H1 (cell line): ENCODE measurements at regions not wholly inside any gene's neighbourhood (a gene's known extent, or its start where the extent isn't known, plus 50 kb on each side); places are given as distances from the start of the nearest gene placed in this dataset.

Experiments
- CTCF ChIA-PET: fragments of 300-600 bp; sonication (Branson Sonifier 250); formaldehyde crosslinking; loops from one replicate; lab custom pipeline; 2021; ENCODE audit not compliant: partially characterized antibody; lab: Charles Lee
- POLR2A ChIA-PET: fragments of 300-600 bp; sonication (Branson Sonifier 250); formaldehyde crosslinking; loops from one replicate; lab custom pipeline; 2021; ENCODE audit warnings: inconsistent platforms; ENCODE audit not compliant: partially characterized antibody; lab: Charles Lee
- DNase-seq, 2 experiments: peaks; one replicate each; pipeline versions ENCODE4 v3.0.0 to v3.0.0-alpha.2; 2010 to 2022; ENCODE audit warnings: low spot score in 2 of 2, low read depth in 1 of 2, mixed read lengths in 1 of 2
- FAIRE-seq: peaks from 2 replicates; lab custom pipeline; 2011; peaks lifted over from hg19 to GRCh38; lab: Jason Lieb, UNC
- H2AFZ ChIP-seq: 2 replicates; pipeline ENCODE4 v1.8.1; 2012; ENCODE audit warnings: low read length, inconsistent platforms
- H2AK5ac ChIP-seq: 2 replicates; pipeline ENCODE4 v1.6.1; 2013; ENCODE audit warnings: low read depth, low read length
- H2BK120ac ChIP-seq: replicated peaks from 2 replicates; pipeline ENCODE3; 2013; ENCODE audit warnings: low read depth, low read length, inconsistent platforms
- H2BK12ac ChIP-seq: 2 replicates; pipeline ENCODE4 v1.6.1; 2013; ENCODE audit warnings: low read depth, low read length
- H2BK15ac ChIP-seq: 2 replicates; pipeline ENCODE4 v1.6.1; 2013; ENCODE audit warnings: low read length
- H2BK20ac ChIP-seq: 2 replicates; pipeline ENCODE4 v1.6.1; 2013; ENCODE audit warnings: low read length
- H2BK5ac ChIP-seq: 2 replicates; pipeline ENCODE4 v1.6.1; 2013; ENCODE audit warnings: low read depth, low read length
- H3K14ac ChIP-seq: 2 replicates; pipeline ENCODE4 v1.6.1; 2013; ENCODE audit warnings: inconsistent platforms; ENCODE audit not compliant: insufficient read length
- H3K18ac ChIP-seq: 2 replicates; pipeline ENCODE4 v1.6.1; 2013; ENCODE audit warnings: low read length; ENCODE audit errors: extremely low read depth
- H3K23ac ChIP-seq: 2 replicates; pipeline ENCODE4 v1.6.1; 2013; ENCODE audit warnings: inconsistent platforms; ENCODE audit not compliant: insufficient read length
- H3K23me2 ChIP-seq: 2 replicates; pipeline ENCODE4 v1.6.1; 2013; ENCODE audit warnings: low read depth, low read length
- H3K27ac ChIP-seq: 2 replicates; pipeline ENCODE4 v1.6.1; 2011; ENCODE audit warnings: low read depth, low read length, inconsistent platforms
- H3K27me3 ChIP-seq, 4 experiments: replicated peaks in 1 of 4; 1 replicate in 1 of 4; 2 replicates in 3 of 4; pipeline versions ENCODE4 v1.6.1 to v1.8.1; 2011 to 2013; ENCODE audit warnings: low read length in 3 of 4, mild to moderate bottlenecking in 3 of 4, inconsistent platforms in 2 of 4, mixed read lengths in 2 of 4, moderate library complexity in 1 of 4; ENCODE audit not compliant: control insufficient read depth in 3 of 4, insufficient read depth in 3 of 4; ENCODE audit errors: extremely low read depth in 1 of 4
- H3K36me3 ChIP-seq, 4 experiments: 2 replicates each; pipeline versions ENCODE4 v1.6.1 to v1.8.1; 2011 to 2013; ENCODE audit warnings: mild to moderate bottlenecking in 4 of 4, low read length in 3 of 4, moderate library complexity in 2 of 4, control low read depth in 1 of 4, inconsistent platforms in 1 of 4; ENCODE audit not compliant: insufficient read depth in 4 of 4, control insufficient read depth in 2 of 4
- H3K4ac ChIP-seq: replicated peaks from 2 replicates; pipeline ENCODE3; 2013; ENCODE audit warnings: low read length, low read depth, mixed read lengths, inconsistent platforms; ENCODE audit not compliant: insufficient read length
- H3K4me1 ChIP-seq, 4 experiments: replicated peaks in 1 of 4; 1 replicate in 1 of 4; 2 replicates in 3 of 4; pipeline versions ENCODE4 v1.6.1 to v1.8.1; 2011 to 2013; ENCODE audit warnings: low read length in 3 of 4, inconsistent platforms in 2 of 4, mixed read lengths in 1 of 4; ENCODE audit not compliant: insufficient read depth in 4 of 4, control insufficient read depth in 3 of 4
- H3K4me2 ChIP-seq, 2 experiments: 2 replicates each; pipeline versions ENCODE4 v1.6.1 to v1.8.1; 2011 to 2013; ENCODE audit warnings: low read depth in 2 of 2, low read length in 2 of 2, control low read depth in 1 of 2, inconsistent platforms in 1 of 2, mild to moderate bottlenecking in 1 of 2; ENCODE audit not compliant: insufficient read depth in 1 of 2
- H3K4me3 ChIP-seq, 4 experiments: fragments of 200-600, 300-600 bp in 1 of 4; sonication (generic), shearing (Covaris generic), sonication (Bioruptor Twin) in 1 of 4; 2 replicates each; pipeline versions ENCODE4 v1.5.1 to v1.8.1; 2011 to 2016; ENCODE audit warnings: low read length in 4 of 4, low read depth in 3 of 4, control low read depth in 2 of 4, inconsistent platforms in 2 of 4, mild to moderate bottlenecking in 2 of 4, mixed read lengths in 1 of 4, moderate library complexity in 1 of 4; ENCODE audit not compliant: insufficient read depth in 2 of 4; ENCODE audit errors: extremely low read depth in 1 of 4
- H3K56ac ChIP-seq: replicated peaks from 2 replicates; pipeline ENCODE3; 2013; ENCODE audit warnings: low read depth, mild to moderate bottlenecking, mixed read lengths, low read length, inconsistent platforms; ENCODE audit not compliant: insufficient read length
- H3K79me1 ChIP-seq: 2 replicates; pipeline ENCODE4 v1.6.1; 2013; ENCODE audit warnings: low read depth, low read length, control low read depth
- H3K79me2 ChIP-seq, 2 experiments: 2 replicates each; pipeline versions ENCODE4 v1.6.1 to v1.8.1; 2012 to 2013; ENCODE audit warnings: low read length in 2 of 2, mild to moderate bottlenecking in 2 of 2, inconsistent platforms in 1 of 2; ENCODE audit not compliant: insufficient read depth in 2 of 2, control insufficient read depth in 1 of 2
- H3K9ac ChIP-seq, 4 experiments: replicated peaks in 1 of 4; 1 replicate in 1 of 4; 2 replicates in 3 of 4; pipeline versions ENCODE4 v1.6.1 to v1.8.1; 2011 to 2013; ENCODE audit warnings: low read depth in 3 of 4, low read length in 3 of 4, control low read depth in 2 of 4, mild to moderate bottlenecking in 2 of 4, moderate library complexity in 2 of 4, inconsistent platforms in 1 of 4; ENCODE audit errors: extremely low read depth in 1 of 4
- H3K9me3 ChIP-seq, 2 experiments: 2 replicates each; pipeline versions ENCODE4 v1.6.1 to v1.8.1; 2012 to 2013; ENCODE audit warnings: mild to moderate bottlenecking in 2 of 2, moderate library complexity in 2 of 2, control low read depth in 1 of 2, inconsistent platforms in 1 of 2, low read depth in 1 of 2, low read length in 1 of 2, mixed read lengths in 1 of 2; ENCODE audit not compliant: insufficient read depth in 2 of 2
- H4K20me1 ChIP-seq, 2 experiments: replicated peaks in 1 of 2; 2 replicates each; pipeline versions ENCODE3 to v1.8.1; 2011 to 2013; ENCODE audit warnings: inconsistent platforms in 2 of 2, low read length in 2 of 2, mild to moderate bottlenecking in 1 of 2; ENCODE audit not compliant: insufficient read depth in 2 of 2, control insufficient read depth in 1 of 2
- H4K5ac ChIP-seq: 2 replicates; pipeline ENCODE4 v1.6.1; 2013; ENCODE audit warnings: low read length, low read depth, mixed read lengths, inconsistent platforms; ENCODE audit not compliant: insufficient read length
- H4K8ac ChIP-seq: 2 replicates; pipeline ENCODE4 v1.8.0; 2013; ENCODE audit warnings: mild to moderate bottlenecking, moderate library complexity, low read length, inconsistent platforms; ENCODE audit not compliant: insufficient read depth; ENCODE audit errors: extremely low read depth
- H4K91ac ChIP-seq: replicated peaks from 2 replicates; pipeline ENCODE3; 2013; ENCODE audit warnings: low read length, mixed read lengths, inconsistent platforms; ENCODE audit not compliant: insufficient read length
- CTCF ChIP-seq, 3 experiments: IDR thresholded peaks; 1 replicate in 2 of 3; 2 replicates in 1 of 3; pipeline versions ENCODE4 v1.5.1 to v1.6.1; 2011; ENCODE audit warnings: low read length in 3 of 3, mild to moderate bottlenecking in 3 of 3, inconsistent platforms in 2 of 3, low read depth in 1 of 3, moderate library complexity in 1 of 3; ENCODE audit not compliant: insufficient read depth in 1 of 3; ENCODE audit errors: control extremely low read depth in 1 of 3
- EGR1 ChIP-seq: IDR thresholded peaks from 2 replicates; pipeline ENCODE4 v1.6.1; 2011; ENCODE audit warnings: low read depth, low read length, borderline replicate concordance
- FOSL1 ChIP-seq: IDR thresholded peaks from 2 replicates; pipeline ENCODE4 v1.6.1; 2011; ENCODE audit warnings: mild to moderate bottlenecking, low read depth, low read length, moderate library complexity; ENCODE audit not compliant: insufficient read depth
- GABPA ChIP-seq: IDR thresholded peaks from 2 replicates; pipeline ENCODE4 v1.6.1; 2011; ENCODE audit warnings: mild to moderate bottlenecking, low read length, moderate library complexity, borderline replicate concordance; ENCODE audit not compliant: insufficient read depth
- POU5F1 ChIP-seq: IDR thresholded peaks from 2 replicates; pipeline ENCODE4 v1.6.1; 2011; ENCODE audit warnings: low read depth, mild to moderate bottlenecking, low read length, moderate library complexity
- SP1 ChIP-seq: IDR thresholded peaks from 2 replicates; pipeline ENCODE4 v1.6.1; 2011; ENCODE audit warnings: low read depth, low read length
- TAF7 ChIP-seq: optimal IDR thresholded peaks from 2 replicates; pipeline ENCODE3; 2011; ENCODE audit warnings: low read depth, mild to moderate bottlenecking, inconsistent platforms, low read length, moderate library complexity, borderline replicate concordance
- TEAD4 ChIP-seq: IDR thresholded peaks from 2 replicates; pipeline ENCODE4 v1.6.1; 2012; ENCODE audit warnings: low read depth, low read length, inconsistent platforms, mixed read lengths
- WGBS, 2 experiments: shearing (Covaris generic) in 1 of 2; methylation state at CpG; one replicate each; pipeline versions ENCODE4 v1.1.6 to v1.1.7; 2013 to 2015; ENCODE audit warnings: low lambda C conversion rate in 2 of 2, mixed read lengths in 2 of 2, inconsistent platforms in 1 of 2, low coverage in 1 of 2, missing lambda C conversion rate in 1 of 2; ENCODE audit not compliant: insufficient replicate concordance in 2 of 2, insufficient coverage in 1 of 2, insufficient read length in 1 of 2; ENCODE audit errors: extremely low coverage in 1 of 2, missing lambda C conversion rate in 1 of 2; 5-methylcytosine and 5-hydroxymethylcytosine counted together

DNA sequence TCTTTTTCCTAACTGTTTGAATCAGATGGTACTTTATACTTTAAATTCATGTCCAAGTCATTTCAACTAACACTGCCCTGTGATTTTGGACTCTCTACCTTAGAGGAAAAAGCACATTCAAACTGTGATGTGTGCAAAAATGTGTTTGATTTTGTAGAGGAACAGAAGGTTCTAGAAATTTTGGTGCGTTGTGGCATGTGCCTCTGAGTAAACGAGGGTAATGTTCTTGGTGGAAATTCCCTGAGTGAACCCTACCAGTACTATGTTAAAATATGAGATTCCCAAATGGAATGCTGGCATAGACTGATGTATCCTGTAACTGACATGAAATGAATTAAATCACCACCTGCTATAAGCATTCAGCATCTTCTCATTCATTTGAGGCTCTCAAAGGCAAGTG is 901.9 kb upstream of the KLHL29 start:
- no peak overlapping the region for H3K4me3 ChIP-seq
- H4K91ac ChIP-seq: no peak overlapping the region
- no peak overlapping the region for H3K4me2 ChIP-seq
- H2BK120ac ChIP-seq: no peak overlapping the region
- ChIA-PET CTCF (no interaction called here), POLR2A (no interaction called here)
- DNase-seq (no peak), FAIRE-seq (no peak)
- H3K4me1 ChIP-seq: peaks cover 0 to 3% (median 0%) of the 10 kb centered on the region in 4 experiments; a peak in 1 of 7 replicates
- H3K4ac ChIP-seq: no peak overlapping the region
- H4K20me1 ChIP-seq: no peaks in the 10 kb centered on the region
- H4K8ac ChIP-seq: no peak overlapping the region
- H3K27me3 ChIP-seq: peaks cover 0 to 2% (median 0%) of the 10 kb centered on the region in 4 experiments; a peak in 1 of 7 replicates
- H4K5ac ChIP-seq: no peak overlapping the region
- no peak overlapping the region for H3K56ac ChIP-seq
- H2AFZ ChIP-seq: no peak overlapping the region
- no peak overlapping the region for H3K18ac ChIP-seq
- H3K9me3 ChIP-seq: no peaks in the 10 kb centered on the region
- H3K23ac ChIP-seq: no peak overlapping the region
- H2BK15ac ChIP-seq: no peak overlapping the region
- no peak overlapping the region for H2BK20ac ChIP-seq
- H3K27ac ChIP-seq: no peak overlapping the region
- no peak overlapping the region for H2BK12ac ChIP-seq
- no peak overlapping the region for H2BK5ac ChIP-seq
- H3K14ac ChIP-seq: no peak overlapping the region
- no peak overlapping the region for H3K9ac ChIP-seq
- H2AK5ac ChIP-seq: no peak overlapping the region
- H3K36me3 ChIP-seq: no peaks in the 10 kb centered on the region
- H3K79me1 ChIP-seq: no peaks in the 10 kb centered on the region
- WGBS, 2 experiments: 94% methylated on average over 2 of the region's 2 CpGs; no CpG with 5 or more reads in 1 of the 2 experiments
- no peaks in the 10 kb centered on the region; the same call in 1 of the 2 replicates for H3K23me2 ChIP-seq
- no peaks in the 10 kb centered on the region for H3K79me2 ChIP-seq
- no peak for TF ChIP-seq FOSL1
- TF ChIP-seq GABPA: no peak
- TF ChIP-seq POU5F1: no peak
- no peak for TF ChIP-seq TAF7
- TF ChIP-seq SP1: no peak
- TF ChIP-seq TEAD4: no peak
- TF ChIP-seq CTCF (IDR thresholded peaks at IDR 0.05; ENCODE audit: control extremely low read depth in 1 of 3, insufficient read depth in 1 of 3, low read depth in 1 of 3, low read length in 3 of 3): no peak
- no peak for TF ChIP-seq EGR1
